Natural killer cell (primary cell): ENCODE measurements at regions not wholly inside any gene's neighbourhood (a gene's known extent, or its start where the extent isn't known, plus 50 kb on each side); places are given as distances from the start of the nearest gene placed in this dataset.

Source experiments
- ATAC-seq, 3 donors: fragments of 150-1000 bp in 2 of 3; fragments of 200-7000 bp in 1 of 3; cut with Tn5 transposase; 1 replicate in 1 of 3; 2 replicates in 2 of 3; pipeline ENCODE4 v1.10.0; 2021; ENCODE audit warnings: mild to moderate bottlenecking in 2 of 3, moderate library complexity in 2 of 3
- DNase-seq, 2 donors: peaks; one replicate each; pipeline versions ENCODE4 v3.0.0 to v3.0.0-alpha.2; 2013 to 2021; ENCODE audit warnings: mixed read lengths in 1 of 2
- H3K27ac ChIP-seq: one replicate; pipeline ENCODE4 v1.5.1; 2013; ENCODE audit warnings: mild to moderate bottlenecking, low read length
- H3K27me3 ChIP-seq: one replicate; pipeline ENCODE4 v1.6.1; 2013; ENCODE audit warnings: low read length; ENCODE audit not compliant: control insufficient read depth, insufficient read depth
- H3K36me3 ChIP-seq: one replicate; pipeline ENCODE4 v1.6.1; 2013; ENCODE audit warnings: low read length; ENCODE audit not compliant: control insufficient read depth, insufficient read depth
- H3K4me1 ChIP-seq: one replicate; pipeline ENCODE4 v1.6.1; 2013; ENCODE audit warnings: low read length; ENCODE audit not compliant: control insufficient read depth, insufficient read depth
- H3K4me3 ChIP-seq: one replicate; pipeline ENCODE4 v1.5.1; 2013; ENCODE audit warnings: low read length
- H3K9me3 ChIP-seq: one replicate; pipeline ENCODE4 v1.6.1; 2013; ENCODE audit warnings: low read length; ENCODE audit not compliant: control insufficient read depth, insufficient read depth
- H3K27ac Mint-ChIP-seq, 2 donors: one replicate each; pipeline ENCODE4 v1.8.0; 2022; ENCODE audit warnings: mild to moderate bottlenecking in 2 of 2, mixed read lengths in 2 of 2, moderate library complexity in 1 of 2
- H3K27me3 Mint-ChIP-seq, 2 donors: one replicate each; pipeline ENCODE4 v1.8.0; 2022; ENCODE audit warnings: low read depth in 2 of 2, mixed read lengths in 2 of 2
- H3K36me3 Mint-ChIP-seq: one replicate; pipeline ENCODE4 v1.8.0; 2022; ENCODE audit warnings: mixed read lengths
- H3K4me1 Mint-ChIP-seq, 2 donors: one replicate each; pipeline ENCODE4 v1.8.0; 2022; ENCODE audit warnings: mixed read lengths in 2 of 2
- H3K4me3 Mint-ChIP-seq: one replicate; pipeline ENCODE4 v1.8.0; 2022; ENCODE audit warnings: mild to moderate bottlenecking, moderate library complexity, mixed read lengths
- H3K9me3 Mint-ChIP-seq, 2 donors: one replicate each; pipeline ENCODE4 v1.8.0; 2022; ENCODE audit warnings: mixed read lengths in 2 of 2
- WGBS: methylation state at CpG from one replicate; pipeline ENCODE4 v1.1.7; 2013; ENCODE audit warnings: missing lambda C conversion rate; ENCODE audit not compliant: insufficient coverage; 5-methylcytosine and 5-hydroxymethylcytosine counted together
- intact Hi-C: fragments of 100-400 bp; cut with micrococcal nuclease; formaldehyde crosslinking; loops from one replicate; pipeline ENCODE4 v1.14.2; 2022
- TF ChIP-seq, protein P1 (sequence below): fragments of 200-600 bp; IDR thresholded peaks from one replicate; pipeline ENCODE4 v1.8.0; 2022; ENCODE audit warnings: antibody characterized with exemption

DNA sequence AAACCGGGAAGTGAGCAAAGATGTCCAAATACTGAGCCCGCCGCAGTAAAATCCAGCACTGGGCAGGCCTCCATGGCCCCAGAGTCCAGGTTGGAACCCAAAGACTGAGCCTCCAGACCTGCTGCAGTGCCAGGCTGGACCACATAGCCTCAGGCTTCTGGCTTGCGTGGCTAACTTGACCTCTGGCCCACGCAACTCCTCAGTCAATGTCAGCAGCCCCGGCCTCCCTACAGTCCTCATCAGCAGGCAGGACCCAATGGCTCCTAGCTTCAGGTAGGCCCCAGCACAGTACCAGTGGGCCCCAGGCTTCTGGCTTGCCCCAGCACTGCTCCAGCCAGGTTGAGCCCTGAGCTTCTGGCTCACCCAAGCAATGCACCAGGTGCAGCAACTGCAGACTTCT, 245.1 kb upstream of the AFDN start:
- peak in 1 of 3 donors; percentile 28 for ATAC-seq
- Histone ChIP-seq H3K9me3 (peaks cover 5% of the 10 kb centered on the region), H3K4me1 (no peaks in the 10 kb centered on the region), H3K27me3 (peaks cover 3% of the 10 kb centered on the region), H3K36me3 (no peaks in the 10 kb centered on the region), H3K27ac (no peak overlapping the region), H3K4me3 (no peak overlapping the region)
- intact Hi-C loops: no loop called here
- H3K4me3 Mint-ChIP-seq: no peak overlapping the region
- H3K27me3 Mint-ChIP-seq: peaks cover 9 to 37% of the 10 kb centered on the region in 2 donors
- WGBS: 94% methylated on average over 6 of the region's 6 CpGs
- H3K4me1 Mint-ChIP-seq: no peaks in the 10 kb centered on the region
- DNase-seq: no peak
- H3K9me3 Mint-ChIP-seq: peaks cover 6 to 12% of the 10 kb centered on the region in 2 donors
- TF ChIP-seq, protein P1, sequence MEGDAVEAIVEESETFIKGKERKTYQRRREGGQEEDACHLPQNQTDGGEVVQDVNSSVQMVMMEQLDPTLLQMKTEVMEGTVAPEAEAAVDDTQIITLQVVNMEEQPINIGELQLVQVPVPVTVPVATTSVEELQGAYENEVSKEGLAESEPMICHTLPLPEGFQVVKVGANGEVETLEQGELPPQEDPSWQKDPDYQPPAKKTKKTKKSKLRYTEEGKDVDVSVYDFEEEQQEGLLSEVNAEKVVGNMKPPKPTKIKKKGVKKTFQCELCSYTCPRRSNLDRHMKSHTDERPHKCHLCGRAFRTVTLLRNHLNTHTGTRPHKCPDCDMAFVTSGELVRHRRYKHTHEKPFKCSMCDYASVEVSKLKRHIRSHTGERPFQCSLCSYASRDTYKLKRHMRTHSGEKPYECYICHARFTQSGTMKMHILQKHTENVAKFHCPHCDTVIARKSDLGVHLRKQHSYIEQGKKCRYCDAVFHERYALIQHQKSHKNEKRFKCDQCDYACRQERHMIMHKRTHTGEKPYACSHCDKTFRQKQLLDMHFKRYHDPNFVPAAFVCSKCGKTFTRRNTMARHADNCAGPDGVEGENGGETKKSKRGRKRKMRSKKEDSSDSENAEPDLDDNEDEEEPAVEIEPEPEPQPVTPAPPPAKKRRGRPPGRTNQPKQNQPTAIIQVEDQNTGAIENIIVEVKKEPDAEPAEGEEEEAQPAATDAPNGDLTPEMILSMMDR: no peak
- no peak overlapping the region for H3K27ac Mint-ChIP-seq
- H3K36me3 Mint-ChIP-seq: peaks cover 15% of the 10 kb centered on the region

DNA sequence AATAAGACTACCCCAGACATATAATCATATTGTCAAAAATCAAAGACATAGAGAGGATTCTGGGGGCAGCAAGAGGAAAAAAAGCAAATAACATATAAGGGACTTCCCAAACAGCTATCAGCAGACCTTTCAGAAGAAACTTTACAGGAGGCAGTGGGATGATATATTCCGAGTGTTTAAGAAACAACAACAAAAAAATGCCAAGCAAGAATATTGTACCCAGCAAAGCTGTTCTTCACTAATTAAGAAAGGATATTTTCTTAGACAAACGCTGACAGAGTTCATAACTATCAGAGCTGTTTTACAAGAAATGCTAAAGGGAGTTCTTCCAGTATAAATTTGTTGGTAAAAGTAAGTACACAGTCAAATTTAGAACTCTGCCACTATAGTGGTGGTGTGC, 243.3 kb upstream of the AFDN start:
- H3K27ac Mint-ChIP-seq: no peak overlapping the region
- WGBS: 80% methylated on average over 1 of the region's 2 CpGs
- intact Hi-C loops: no loop called here

DNA sequence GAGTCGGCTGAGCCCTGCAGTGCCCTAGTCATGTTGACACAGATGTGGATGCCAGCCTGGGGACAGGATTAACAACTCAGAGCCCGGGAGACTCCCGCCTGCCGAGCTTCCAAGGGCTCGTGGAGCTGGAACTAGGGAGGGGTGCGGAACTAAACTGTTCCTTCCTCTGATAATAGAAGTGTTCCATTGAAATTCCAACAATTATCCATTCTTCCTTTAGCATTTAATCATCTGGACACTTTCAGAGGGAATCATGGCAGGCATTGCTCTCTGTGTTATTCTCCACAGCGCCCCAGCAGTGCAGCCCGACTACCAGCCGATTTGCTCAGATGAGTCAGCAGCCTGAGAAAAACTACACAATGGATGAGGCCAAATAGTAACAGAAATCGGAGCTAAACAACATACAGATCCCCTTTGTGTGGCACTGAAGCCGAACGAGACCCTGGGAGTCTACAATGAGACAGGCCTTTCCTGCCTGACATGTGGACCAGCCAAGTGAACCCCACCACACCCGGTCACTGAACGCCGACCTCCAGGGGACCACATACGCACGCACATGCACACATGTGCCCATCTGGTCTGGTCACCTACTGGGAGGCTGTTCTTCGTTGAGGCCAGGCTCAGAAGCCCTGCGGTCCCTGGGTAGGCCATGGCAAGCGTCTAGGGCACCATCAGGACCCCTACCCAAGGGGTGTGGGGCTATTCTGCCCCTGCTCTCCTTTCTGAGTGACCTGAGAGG, 238.4 kb upstream of the AFDN start:
- peaks cover 5% of the 10 kb centered on the region for H3K36me3 Mint-ChIP-seq
- DNase-seq (no peak), ATAC-seq (peak in 1 of 3 donors; percentile 3)
- no peaks in the 10 kb centered on the region for H3K4me1 Mint-ChIP-seq
- Histone ChIP-seq H3K9me3 (no peaks in the 10 kb centered on the region), H3K27ac (no peak overlapping the region), H3K27me3 (no peaks in the 10 kb centered on the region), H3K4me3 (no peak overlapping the region), H3K4me1 (no peaks in the 10 kb centered on the region), H3K36me3 (no peaks in the 10 kb centered on the region)
- 82% methylated on average over 20 of the region's 20 CpGs for WGBS
- H3K4me3 Mint-ChIP-seq: no peak overlapping the region
- H3K27ac Mint-ChIP-seq: no peak overlapping the region
- TF ChIP-seq, protein P1: no peak
- H3K9me3 Mint-ChIP-seq: peaks cover 9 to 16% of the 10 kb centered on the region in 2 donors
- peaks cover 0 to 28% of the 10 kb centered on the region in 2 donors for H3K27me3 Mint-ChIP-seq
- intact Hi-C loops: no loop called here

More for the DNA sequence above, 243.3 kb upstream of the AFDN start:
- Histone ChIP-seq H3K36me3 (no peaks in the 10 kb centered on the region), H3K9me3 (peaks cover 5% of the 10 kb centered on the region), H3K27me3 (peaks cover 3% of the 10 kb centered on the region), H3K4me3 (no peak overlapping the region), H3K27ac (no peak overlapping the region), H3K4me1 (no peaks in the 10 kb centered on the region)
- TF ChIP-seq, protein P1: no peak
- DNase-seq (no peak), ATAC-seq (no peak)
- H3K4me1 Mint-ChIP-seq: no peaks in the 10 kb centered on the region
- peaks cover 9 to 37% of the 10 kb centered on the region in 2 donors for H3K27me3 Mint-ChIP-seq
- peaks cover 6 to 12% of the 10 kb centered on the region in 2 donors for H3K9me3 Mint-ChIP-seq
- H3K4me3 Mint-ChIP-seq: no peak overlapping the region
- peaks cover 15% of the 10 kb centered on the region for H3K36me3 Mint-ChIP-seq
